HEK293T (cell line): ENCODE measurements at regions not wholly inside any gene's neighbourhood (a gene's known extent, or its start where the extent isn't known, plus 50 kb on each side); places are given as distances from the start of the nearest gene placed in this dataset.
"Not testable (repeated sequence)": the region's sequence is repeated elsewhere in the genome, so short reads cannot be mapped to it uniquely, and the experiment has no call there.

Experiments used
- CTCF ChIA-PET: fragments of 350-600 bp; formaldehyde crosslinking; extraction: SDS; loops from one replicate; lab custom pipeline; 2021; ENCODE audit warnings: antibody characterized with exemption, inconsistent platforms; lab: Yijun Ruan, JAX
- POLR2A ChIA-PET: fragments of 350-600 bp; formaldehyde crosslinking; extraction: SDS; loops from one replicate; lab custom pipeline; 2020; ENCODE audit warnings: antibody characterized with exemption, inconsistent platforms; lab: Yijun Ruan, JAX
- DNase-seq: peaks from one replicate; pipeline ENCODE4 v3.0.0; 2012; ENCODE audit warnings: mixed read lengths; ENCODE audit errors: extremely low spot score
- ARNT ChIP-seq: fragments of 450-650 bp; IDR thresholded peaks from 2 replicates; pipeline ENCODE4 v1.6.1; 2017; ENCODE audit warnings: mild to moderate bottlenecking
- BHLHE40 ChIP-seq: fragments of 450-650 bp; IDR thresholded peaks from 2 replicates; pipeline ENCODE4 v1.6.1; 2016; ENCODE audit warnings: mild to moderate bottlenecking, moderate library complexity, borderline replicate concordance
- CTBP1 ChIP-seq: fragments of 450-650 bp; IDR thresholded peaks from 2 replicates; pipeline ENCODE4 v1.6.1; 2016; ENCODE audit warnings: borderline replicate concordance
- ELF4 ChIP-seq: fragments of 450-650 bp; IDR thresholded peaks from 2 replicates; pipeline ENCODE4 v1.6.1; 2017; ENCODE audit warnings: antibody characterized with exemption
- FOXA1 ChIP-seq: fragments of 450-650 bp; IDR thresholded peaks from 2 replicates; pipeline ENCODE4 v1.6.1; 2016; ENCODE audit warnings: mild to moderate bottlenecking
- FOXK2 ChIP-seq: fragments of 450-650 bp; IDR thresholded peaks from 2 replicates; pipeline ENCODE4 v1.6.1; 2016; ENCODE audit warnings: mild to moderate bottlenecking
- FOXM1 ChIP-seq: fragments of 450-650 bp; IDR thresholded peaks from 2 replicates; pipeline ENCODE4 v1.6.1; 2017; ENCODE audit warnings: mild to moderate bottlenecking, borderline replicate concordance
- HDGF ChIP-seq: fragments of 450-650 bp; IDR thresholded peaks from 2 replicates; pipeline ENCODE4 v1.6.1; 2017; ENCODE audit warnings: antibody characterized with exemption, borderline replicate concordance
- L3MBTL2 ChIP-seq: fragments of 450-650 bp; conservative IDR thresholded peaks from 2 replicates; pipeline ENCODE4 v1.6.1; 2016; ENCODE audit warnings: mild to moderate bottlenecking
- LEF1 ChIP-seq: fragments of 450-650 bp; IDR thresholded peaks from 2 replicates; pipeline ENCODE4 v1.6.1; 2017; ENCODE audit warnings: mild to moderate bottlenecking, borderline replicate concordance
- NFRKB ChIP-seq: fragments of 450-650 bp; IDR thresholded peaks from 2 replicates; pipeline ENCODE4 v1.6.1; 2016; ENCODE audit warnings: mild to moderate bottlenecking, moderate library complexity
- PKNOX1 ChIP-seq: fragments of 450-650 bp; IDR thresholded peaks from 2 replicates; pipeline ENCODE4 v1.6.1; 2016
- SP1 ChIP-seq: fragments of 450-650 bp; IDR thresholded peaks from 2 replicates; pipeline ENCODE4 v1.6.1; 2017
- SUZ12 ChIP-seq: fragments of 450-650 bp; IDR thresholded peaks from 2 replicates; pipeline ENCODE4 v1.6.1; 2016; ENCODE audit warnings: mild to moderate bottlenecking
- TARDBP ChIP-seq: fragments of 450-650 bp; IDR thresholded peaks from 2 replicates; pipeline ENCODE4 v1.6.1; 2016
- ZNF384 ChIP-seq: fragments of 450-650 bp; IDR thresholded peaks from 2 replicates; pipeline ENCODE4 v1.6.1; 2016

GRCh38 chr3:177464392-177465256 lies 267.3 kb upstream of the TBL1XR1 start:
- ChIA-PET POLR2A (no interaction called here), CTCF (no interaction called here)
- no peak for TF ChIP-seq ARNT
- TF ChIP-seq CTBP1, result no peak
- no peak for TF ChIP-seq NFRKB
- no peak for TF ChIP-seq FOXM1
- no peak for TF ChIP-seq L3MBTL2
- TF ChIP-seq TARDBP, result no peak
- TF ChIP-seq SP1, result no peak
- TF ChIP-seq ELF4, result no peak
- TF ChIP-seq BHLHE40, result no peak
- TF ChIP-seq FOXA1, result no peak
- no peak for TF ChIP-seq HDGF
- DNase-seq, result no peak

- no peak for TF ChIP-seq PKNOX1
- TF ChIP-seq ZNF384, result no peak
- no peak for TF ChIP-seq BHLHE40
- no peak for TF ChIP-seq ARNT
- no peak for TF ChIP-seq SUZ12
- no peak for TF ChIP-seq NFRKB
- TF ChIP-seq ELF4, result no peak
- no peak for TF ChIP-seq L3MBTL2
- no peak for TF ChIP-seq FOXK2
- no peak for TF ChIP-seq TARDBP
- no peak for TF ChIP-seq FOXA1
- no peak for TF ChIP-seq LEF1
- TF ChIP-seq FOXM1, result no peak
- TF ChIP-seq CTBP1, result no peak
- TF ChIP-seq HDGF, result no peak
- POLR2A ChIA-PET, result no interaction called here
- CTCF ChIA-PET, result no interaction called here
- no peak for DNase-seq
Observed at GRCh38 chr3:177465257-177465642, 268.0 kb upstream of the TBL1XR1 start.

GRCh38 chr3:177466074-177466473 lies 268.8 kb upstream of the TBL1XR1 start:
- CTCF ChIA-PET, result no interaction called here
- no peak for TF ChIP-seq L3MBTL2
- no peak for TF ChIP-seq BHLHE40
- TF ChIP-seq ARNT, result no peak
- TF ChIP-seq LEF1, result no peak
- TF ChIP-seq SUZ12, result no peak

GRCh38 chr3:177466622-177467021 lies 269.3 kb upstream of the TBL1XR1 start:
- DNase-seq, POLR2A ChIA-PET, CTCF ChIA-PET: not testable (repeated sequence)

More at GRCh38 chr3:177466074-177466473, 268.8 kb upstream of the TBL1XR1 start:
- POLR2A ChIA-PET, result no interaction called here
- DNase-seq, result no peak

- POLR2A ChIA-PET, result no interaction called here
- no peak for TF ChIP-seq ARNT
- DNase-seq, result no peak
- CTCF ChIA-PET, result no interaction called here
Observed at GRCh38 chr3:177467247-177467985, 270.1 kb upstream of the TBL1XR1 start.

GRCh38 chr3:177468331-177468730 lies 271.0 kb upstream of the TBL1XR1 start:
- ChIA-PET CTCF (no interaction called here), POLR2A (no interaction called here)
- no peak for TF ChIP-seq FOXK2
- no peak for TF ChIP-seq NFRKB
- no peak for TF ChIP-seq L3MBTL2
- no peak for TF ChIP-seq ZNF384
- no peak for TF ChIP-seq SP1
- no peak for TF ChIP-seq BHLHE40
- TF ChIP-seq SUZ12, result no peak
- DNase-seq, result no peak

GRCh38 chr3:177468816-177469215 lies 271.5 kb upstream of the TBL1XR1 start:
- DNase-seq, result no peak
- CTCF ChIA-PET, result no interaction called here
- POLR2A ChIA-PET, result no interaction called here
- TF ChIP-seq HDGF (no peak), TARDBP (no peak)

- CTCF ChIA-PET, result no interaction called here
- no peak for TF ChIP-seq FOXA1
- no peak for TF ChIP-seq ARNT
- TF ChIP-seq ZNF384, result no peak
- no peak for TF ChIP-seq PKNOX1
- TF ChIP-seq HDGF, result no peak
- TF ChIP-seq FOXK2, result no peak
- TF ChIP-seq CTBP1, result no peak
- TF ChIP-seq LEF1, result no peak
- no peak for TF ChIP-seq L3MBTL2
- TF ChIP-seq BHLHE40, result no peak
- TF ChIP-seq ELF4, result no peak
- no peak for TF ChIP-seq TARDBP
- TF ChIP-seq FOXM1, result no peak
- no peak for TF ChIP-seq SUZ12
- TF ChIP-seq SP1, result no peak
- TF ChIP-seq NFRKB, result no peak
- no peak for DNase-seq
- POLR2A ChIA-PET, result no interaction called here
Observed at GRCh38 chr3:177469216-177469615, 271.9 kb upstream of the TBL1XR1 start.
